ENCODE measurements at regions not wholly inside any gene's neighbourhood (a gene's known extent, or its start where the extent isn't known, plus 50 kb on each side); places are given as distances from the start of the nearest gene placed in this dataset.

- no peak overlapping the region for H3K27ac ChIP-seq
- no peak for DNase-seq (ENCODE audit: low spot score)
- H3K4me2 ChIP-seq, result no peak overlapping the region
- no peaks in the 10 kb centered on the region for H4K20me1 ChIP-seq (ENCODE audit: low read depth)
- H3K79me2 ChIP-seq (ENCODE audit: low read depth), result no peaks in the 10 kb centered on the region
- H2AFZ ChIP-seq (replicated peaks), result no peak overlapping the region
- Mint-ChIP-seq H3K27me3 (ENCODE audit: insufficient read depth, low read depth) (peaks cover 15% of the 10 kb centered on the region), H3K9me3 (peaks cover 2% of the 10 kb centered on the region), H3K36me3 (no peaks in the 10 kb centered on the region), H3K27ac (no peak overlapping the region), H3K4me3 (no peak overlapping the region), H3K4me1 (peaks cover 58% of the 10 kb centered on the region)
- no peak for TF ChIP-seq EZH2phosphoT487 (IDR thresholded peaks at IDR 0.05)
- TF ChIP-seq EZH2 (IDR thresholded peaks at IDR 0.05), result no peak
- H3K27me3 ChIP-seq, result no peaks in the 10 kb centered on the region
- no peaks in the 10 kb centered on the region for H3K9me3 ChIP-seq (ENCODE audit: low read depth)
- H3K4me1 ChIP-seq, result peaks cover 29% of the 10 kb centered on the region
- no peaks in the 10 kb centered on the region for H3K36me3 ChIP-seq
- H3K9ac ChIP-seq, result no peak overlapping the region
- H3F3A ChIP-seq (ENCODE audit: low read depth), result peaks cover 7% of the 10 kb centered on the region
- H3K4me3 ChIP-seq, result no peak overlapping the region
Measured at GRCh38 chr22:44601189-44601588, 100.8 kb upstream of the PRR5 start.

- Histone ChIP-seq H4K20me1 (ENCODE audit: low read depth) (no peaks in the 10 kb centered on the region), H3K9me3 (ENCODE audit: low read depth) (no peaks in the 10 kb centered on the region), H3K27me3 (no peaks in the 10 kb centered on the region), H3K4me1 (peaks cover 32% of the 10 kb centered on the region), H3K79me2 (ENCODE audit: low read depth) (no peaks in the 10 kb centered on the region), H3F3A (ENCODE audit: low read depth) (peaks cover 10% of the 10 kb centered on the region), H3K27ac (no peak overlapping the region), H3K4me2 (no peak overlapping the region), H3K9ac (no peak overlapping the region), H3K4me3 (no peak overlapping the region), H2AFZ (replicated peaks) (no peak overlapping the region), H3K36me3 (no peaks in the 10 kb centered on the region)
- Mint-ChIP-seq H3K27me3 (ENCODE audit: insufficient read depth, low read depth) (peaks cover 15% of the 10 kb centered on the region), H3K4me3 (no peak overlapping the region), H3K36me3 (no peaks in the 10 kb centered on the region), H3K4me1 (peaks cover 59% of the 10 kb centered on the region), H3K9me3 (peaks cover 2% of the 10 kb centered on the region), H3K27ac (peak overlapping the region; percentile 96)
- DNase-seq (ENCODE audit: low spot score), result no peak
- TF ChIP-seq EZH2phosphoT487 (IDR thresholded peaks at IDR 0.05), result no peak
- TF ChIP-seq CTCF (IDR thresholded peaks at IDR 0.05), result no peak
- TF ChIP-seq EZH2 (IDR thresholded peaks at IDR 0.05), result no peak
Measured at GRCh38 chr22:44600207-44600785, 101.7 kb upstream of the PRR5 start.

DNA sequence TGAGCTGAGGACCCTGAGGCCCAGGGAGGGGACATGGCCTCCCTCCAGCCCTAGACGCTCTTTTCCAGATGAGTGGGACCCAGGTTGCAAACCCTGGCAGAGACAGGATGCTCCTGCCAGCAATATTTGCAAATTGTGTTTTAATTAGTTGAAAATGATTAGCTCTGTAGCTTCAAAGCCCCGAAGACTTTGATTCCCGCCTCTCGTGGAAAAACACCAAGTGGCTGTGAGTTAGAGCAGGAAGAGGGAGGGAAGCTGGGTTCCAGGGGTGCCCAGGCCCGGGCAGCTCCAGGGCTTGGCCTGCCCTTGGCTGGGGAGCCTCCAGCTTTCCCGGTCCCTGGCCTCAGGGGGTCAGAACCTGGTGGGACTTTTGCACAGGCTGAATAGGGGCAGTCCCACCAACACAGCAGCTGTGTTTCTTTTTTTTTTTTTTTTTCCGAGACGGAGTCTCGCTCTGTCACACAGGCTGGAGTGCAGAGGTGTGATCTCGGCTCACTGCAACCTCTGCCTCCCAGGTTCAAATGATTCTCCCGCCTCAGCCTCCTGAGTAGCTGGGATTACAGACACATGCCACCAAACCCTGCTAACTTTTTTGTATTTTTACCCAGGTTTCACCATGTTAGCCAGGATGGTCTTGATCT is 101.6 kb upstream of the RTL6 start:
- H3K4me3 Mint-ChIP-seq, result no peak overlapping the region
- no peak overlapping the region for H2AFZ ChIP-seq (replicated peaks)
- peaks cover 2% of the 10 kb centered on the region for H3K9me3 Mint-ChIP-seq
- no peaks in the 10 kb centered on the region for H3K27me3 ChIP-seq
- H3K9me3 ChIP-seq (ENCODE audit: low read depth), result no peaks in the 10 kb centered on the region
- peaks cover 59% of the 10 kb centered on the region for H3K4me1 Mint-ChIP-seq
- no peak overlapping the region for H3K4me3 ChIP-seq
- no peak overlapping the region for H3K9ac ChIP-seq
- peaks cover 35% of the 10 kb centered on the region for H3K4me1 ChIP-seq
- TF ChIP-seq CTCF (IDR thresholded peaks at IDR 0.05) (no peak), EZH2phosphoT487 (IDR thresholded peaks at IDR 0.05) (no peak), EZH2 (IDR thresholded peaks at IDR 0.05) (no peak)
- H3K36me3 Mint-ChIP-seq, result no peaks in the 10 kb centered on the region
- H3K36me3 ChIP-seq, result no peaks in the 10 kb centered on the region
- H3K27me3 Mint-ChIP-seq (ENCODE audit: insufficient read depth, low read depth), result peaks cover 17% of the 10 kb centered on the region
- H3F3A ChIP-seq (ENCODE audit: low read depth), result peaks cover 12% of the 10 kb centered on the region
- no peaks in the 10 kb centered on the region for H4K20me1 ChIP-seq (ENCODE audit: low read depth)
- H3K27ac Mint-ChIP-seq, result no peak overlapping the region
- no peaks in the 10 kb centered on the region for H3K79me2 ChIP-seq (ENCODE audit: low read depth)
- no peak overlapping the region for H3K27ac ChIP-seq
- no peak for DNase-seq (ENCODE audit: low spot score)
- H3K4me2 ChIP-seq, result no peak overlapping the region

DNA sequence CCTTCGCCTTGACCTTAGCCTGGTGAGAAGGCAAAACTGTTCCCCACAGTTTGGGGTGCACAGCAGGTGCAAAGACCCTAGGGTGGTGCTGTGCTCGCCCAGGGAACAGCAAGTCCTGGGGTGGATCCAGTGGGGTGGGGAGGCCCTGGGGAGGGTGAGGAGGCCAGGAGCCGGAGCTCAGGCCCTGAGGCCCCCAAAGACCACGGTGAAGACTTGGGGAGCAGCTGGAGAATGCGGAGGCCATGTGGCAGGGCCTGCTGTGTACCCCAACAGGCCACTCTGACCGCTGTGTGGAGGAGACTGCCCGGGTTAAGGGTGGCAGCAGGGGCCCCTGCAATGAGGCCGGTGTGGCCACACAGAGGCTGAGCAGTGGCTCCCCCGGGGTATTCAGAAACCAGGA is 101.1 kb upstream of the RTL6 start:
- H3K4me3 ChIP-seq, result no peak overlapping the region
- no peaks in the 10 kb centered on the region for H4K20me1 ChIP-seq (ENCODE audit: low read depth)
- H2AFZ ChIP-seq (replicated peaks), result no peak overlapping the region
- DNase-seq (ENCODE audit: low spot score), result no peak
- H3K36me3 Mint-ChIP-seq, result no peaks in the 10 kb centered on the region
- H3K4me3 Mint-ChIP-seq, result no peak overlapping the region
- no peak overlapping the region for H3K9ac ChIP-seq
- no peak overlapping the region for H3K27ac ChIP-seq
- peaks cover 12% of the 10 kb centered on the region for H3F3A ChIP-seq (ENCODE audit: low read depth)
- no peaks in the 10 kb centered on the region for H3K36me3 ChIP-seq
- H3K27ac Mint-ChIP-seq, result no peak overlapping the region
- H3K79me2 ChIP-seq (ENCODE audit: low read depth), result no peaks in the 10 kb centered on the region
- no peaks in the 10 kb centered on the region for H3K9me3 Mint-ChIP-seq
- peaks cover 61% of the 10 kb centered on the region for H3K4me1 Mint-ChIP-seq
- TF ChIP-seq CTCF (IDR thresholded peaks at IDR 0.05), result no peak
- H3K27me3 ChIP-seq, result no peaks in the 10 kb centered on the region
- no peaks in the 10 kb centered on the region for H3K9me3 ChIP-seq (ENCODE audit: low read depth)
- H3K27me3 Mint-ChIP-seq (ENCODE audit: insufficient read depth, low read depth), result peaks cover 19% of the 10 kb centered on the region
- H3K4me1 ChIP-seq, result peaks cover 40% of the 10 kb centered on the region
- H3K4me2 ChIP-seq, result no peak overlapping the region
